ENCODE measurements at regions not wholly inside any gene's neighbourhood (a gene's known extent, or its start where the extent isn't known, plus 50 kb on each side); places are given as distances from the start of the nearest gene placed in this dataset.

DNA sequence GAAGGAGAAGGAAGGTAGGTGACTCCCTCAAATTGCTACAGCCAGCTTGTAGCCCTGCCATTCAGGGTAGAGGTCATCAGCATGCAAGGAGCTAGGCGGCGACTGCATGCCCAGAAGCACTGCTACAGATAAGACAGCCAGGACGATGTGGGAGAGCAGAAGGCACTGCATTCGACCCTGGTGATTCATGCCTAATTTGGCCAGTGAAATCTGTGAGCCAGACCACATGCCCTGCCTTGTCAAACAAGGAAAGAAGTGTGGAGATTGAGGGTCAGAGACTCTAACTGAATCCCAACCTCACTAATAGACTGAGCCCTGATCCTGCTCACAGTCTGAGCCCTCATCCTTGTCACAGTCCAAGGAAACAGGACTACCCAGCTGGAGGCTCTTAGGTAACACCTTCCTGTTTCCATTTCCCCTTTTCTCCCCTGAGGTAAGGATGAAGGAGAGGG, 86.6 kb downstream of the LINGO1 start (continued):
- TF ChIP-seq, protein P1, sequence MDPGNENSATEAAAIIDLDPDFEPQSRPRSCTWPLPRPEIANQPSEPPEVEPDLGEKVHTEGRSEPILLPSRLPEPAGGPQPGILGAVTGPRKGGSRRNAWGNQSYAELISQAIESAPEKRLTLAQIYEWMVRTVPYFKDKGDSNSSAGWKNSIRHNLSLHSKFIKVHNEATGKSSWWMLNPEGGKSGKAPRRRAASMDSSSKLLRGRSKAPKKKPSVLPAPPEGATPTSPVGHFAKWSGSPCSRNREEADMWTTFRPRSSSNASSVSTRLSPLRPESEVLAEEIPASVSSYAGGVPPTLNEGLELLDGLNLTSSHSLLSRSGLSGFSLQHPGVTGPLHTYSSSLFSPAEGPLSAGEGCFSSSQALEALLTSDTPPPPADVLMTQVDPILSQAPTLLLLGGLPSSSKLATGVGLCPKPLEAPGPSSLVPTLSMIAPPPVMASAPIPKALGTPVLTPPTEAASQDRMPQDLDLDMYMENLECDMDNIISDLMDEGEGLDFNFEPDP (CRISPR knock-in tag; IDR thresholded peaks at IDR 0.05): no peak
- no peak for TF ChIP-seq E2F4 (CRISPR knock-in tag; IDR thresholded peaks at IDR 0.05; ENCODE audit: low read depth)
- TF ChIP-seq JUND (IDR thresholded peaks at IDR 0.05; ENCODE audit: borderline replicate concordance, low read depth, low read length): peak; percentile 63
- TF ChIP-seq JUND (tag; IDR thresholded peaks at IDR 0.05; ENCODE audit: borderline replicate concordance, low read depth, low read length): 0 out of 3 replicates have a peak, but pooled peaks have one; percentile 18
- no peak for TF ChIP-seq CCAR2 (IDR thresholded peaks at IDR 0.05; ENCODE audit: low read depth, low read length)
- TF ChIP-seq ZNF778 (CRISPR knock-in tag; IDR thresholded peaks at IDR 0.05): no peak
- no peak for TF ChIP-seq ELK1 (CRISPR knock-in tag; IDR thresholded peaks at IDR 0.05)
- TF ChIP-seq NUFIP1 (IDR thresholded peaks at IDR 0.05; ENCODE audit: partially characterized antibody): no peak
- TF ChIP-seq CBX1 (IDR thresholded peaks at IDR 0.05; ENCODE audit: low read depth): no peak
- TF ChIP-seq ZSCAN32 (CRISPR knock-in tag; IDR thresholded peaks at IDR 0.05): no peak
- no peak for TF ChIP-seq CBFB (CRISPR knock-in tag; IDR thresholded peaks at IDR 0.05)
- TF ChIP-seq CBFA2T3 (IDR thresholded peaks at IDR 0.05): peak; percentile 86
- TF ChIP-seq CEBPZ (IDR thresholded peaks at IDR 0.05; ENCODE audit: borderline replicate concordance, low read depth, low read length): no peak
- TF ChIP-seq FIP1L1 (IDR thresholded peaks at IDR 0.05; ENCODE audit: low read depth, low read length, poor library complexity, severe bottlenecking): no peak
- no peak for TF ChIP-seq UBTF (IDR thresholded peaks at IDR 0.05; ENCODE audit: borderline replicate concordance in 1 of 2, low read depth in 2 of 2, low read length in 2 of 2)
- TF ChIP-seq SPI1 (IDR thresholded peaks at IDR 0.05; ENCODE audit: borderline replicate concordance, low read depth, low read length): peak; percentile 77
- TF ChIP-seq ZNF717 (CRISPR knock-in tag; IDR thresholded peaks at IDR 0.05): no peak
- no peak for TF ChIP-seq RBM34 (IDR thresholded peaks at IDR 0.05; ENCODE audit: borderline replicate concordance, insufficient read depth, low read length)
- no peak for TF ChIP-seq EP300 (IDR thresholded peaks at IDR 0.05; ENCODE audit: low read length)
- no peak for TF ChIP-seq SREBF2 (CRISPR knock-in tag; IDR thresholded peaks at IDR 0.05)
- no peak for TF ChIP-seq NCOA4 (IDR thresholded peaks at IDR 0.05; ENCODE audit: partially characterized antibody)

All from K562 (cell line).